T1000 (cell line): ENCODE measurements at regions not wholly inside any gene's neighbourhood (a gene's known extent, or its start where the extent isn't known, plus 50 kb on each side); places are given as distances from the start of the nearest gene placed in this dataset.

Experiments
- DNase-seq: peaks from one replicate; lab custom pipeline; 2025; ENCODE audit warnings: mixed read lengths; lab: John Stamatoyannopoulos, UW

DNA sequence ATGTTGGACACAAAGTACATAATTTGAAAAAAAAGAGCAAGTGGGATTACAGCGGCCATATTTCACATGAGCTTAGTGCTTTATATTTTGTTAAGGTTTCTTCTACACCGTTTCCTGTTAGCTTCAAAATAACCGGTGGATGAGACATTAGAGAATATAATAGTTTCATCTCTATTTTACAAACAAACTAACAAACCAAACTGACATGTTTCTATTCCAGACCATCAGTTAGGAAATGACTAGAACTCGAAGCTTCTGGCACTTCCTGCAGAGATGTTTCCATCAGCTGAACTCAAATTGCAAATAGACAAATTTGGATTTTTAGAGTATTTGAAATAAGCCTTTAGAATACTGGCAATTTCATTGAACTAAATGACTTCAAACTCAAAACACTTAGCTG lies 86.5 kb downstream of the MTRR start:
- no peak for DNase-seq

DNA sequence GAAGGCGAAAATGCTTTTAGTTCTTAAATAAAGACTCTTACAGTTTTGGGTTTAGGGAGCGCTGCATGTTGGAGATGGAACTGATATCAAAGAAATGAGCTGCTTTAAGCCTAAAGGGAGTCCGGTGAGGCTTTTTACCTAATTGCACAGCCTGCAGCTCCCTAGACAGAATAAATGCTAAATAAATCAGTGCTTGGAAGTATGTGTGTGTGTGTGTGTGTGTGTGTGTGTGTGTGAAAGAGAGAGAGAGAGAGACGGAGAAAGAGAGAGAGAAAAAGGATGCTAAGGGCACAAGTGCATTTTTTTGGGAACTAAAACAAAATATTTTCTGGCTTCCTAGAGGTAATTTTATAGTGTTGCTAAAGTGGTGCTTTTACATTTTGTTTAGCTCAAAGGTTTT lies 88.4 kb downstream of the MTRR start:
- DNase-seq: no peak

DNA sequence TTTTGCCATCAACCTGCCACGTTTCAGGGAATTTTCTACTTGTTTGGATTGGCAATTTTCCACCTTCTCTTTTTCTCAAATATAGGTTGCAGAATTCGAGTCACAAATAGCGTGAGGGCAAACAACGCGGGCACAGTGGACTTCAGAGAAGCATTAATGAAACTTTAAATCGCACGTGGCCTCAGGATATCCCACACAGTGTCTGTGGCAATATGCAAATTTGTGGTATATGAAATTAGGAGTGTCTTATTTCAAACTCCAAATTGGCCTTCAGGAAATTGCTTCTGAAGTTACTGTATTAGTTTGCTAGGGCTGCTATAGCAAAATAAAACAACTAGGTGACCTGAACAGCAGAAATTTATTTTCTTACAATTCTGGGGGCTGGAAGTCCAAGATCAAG lies 91.2 kb downstream of the MTRR start:
- no peak for DNase-seq

DNA sequence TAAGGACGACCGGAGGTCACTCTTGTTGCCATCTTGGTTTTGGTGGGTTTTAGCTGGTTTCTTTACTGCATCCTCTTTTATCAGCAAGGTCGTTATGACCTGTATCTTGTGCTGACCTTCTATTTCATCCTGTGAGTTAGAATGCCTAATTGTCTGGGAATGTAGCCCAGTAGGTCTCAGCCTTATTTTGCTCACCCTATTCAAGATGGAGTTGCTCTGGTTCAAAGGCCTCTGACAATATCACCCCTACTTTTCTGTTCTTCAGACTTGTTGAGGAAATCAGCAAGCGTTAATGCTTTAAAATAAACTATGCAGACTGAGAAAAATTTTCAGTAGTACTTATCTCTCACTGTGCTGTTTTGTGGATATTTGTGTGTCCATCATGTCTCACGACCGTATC lies 92.6 kb downstream of the MTRR start:
- no peak for DNase-seq

DNA sequence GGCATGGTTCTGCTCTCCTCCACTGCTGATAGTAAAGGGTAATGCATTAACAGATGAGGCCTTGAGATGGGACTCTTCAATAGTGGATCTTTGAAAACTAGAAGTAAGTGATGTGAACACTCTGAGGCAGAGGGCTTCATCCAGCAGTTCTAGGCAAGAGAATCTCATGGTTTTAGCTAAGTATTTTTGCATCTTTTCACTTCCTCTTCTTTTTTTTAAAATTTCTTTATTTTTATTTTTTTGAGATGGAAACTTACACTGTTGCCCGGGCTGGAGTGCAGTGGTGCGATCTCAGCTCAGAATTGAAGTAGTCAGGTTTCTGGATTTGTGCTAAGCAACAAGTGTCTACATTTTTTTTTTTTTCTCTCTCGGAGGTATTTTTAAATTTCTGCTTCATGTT lies 101.9 kb downstream of the MTRR start:
- no peak for DNase-seq

DNA sequence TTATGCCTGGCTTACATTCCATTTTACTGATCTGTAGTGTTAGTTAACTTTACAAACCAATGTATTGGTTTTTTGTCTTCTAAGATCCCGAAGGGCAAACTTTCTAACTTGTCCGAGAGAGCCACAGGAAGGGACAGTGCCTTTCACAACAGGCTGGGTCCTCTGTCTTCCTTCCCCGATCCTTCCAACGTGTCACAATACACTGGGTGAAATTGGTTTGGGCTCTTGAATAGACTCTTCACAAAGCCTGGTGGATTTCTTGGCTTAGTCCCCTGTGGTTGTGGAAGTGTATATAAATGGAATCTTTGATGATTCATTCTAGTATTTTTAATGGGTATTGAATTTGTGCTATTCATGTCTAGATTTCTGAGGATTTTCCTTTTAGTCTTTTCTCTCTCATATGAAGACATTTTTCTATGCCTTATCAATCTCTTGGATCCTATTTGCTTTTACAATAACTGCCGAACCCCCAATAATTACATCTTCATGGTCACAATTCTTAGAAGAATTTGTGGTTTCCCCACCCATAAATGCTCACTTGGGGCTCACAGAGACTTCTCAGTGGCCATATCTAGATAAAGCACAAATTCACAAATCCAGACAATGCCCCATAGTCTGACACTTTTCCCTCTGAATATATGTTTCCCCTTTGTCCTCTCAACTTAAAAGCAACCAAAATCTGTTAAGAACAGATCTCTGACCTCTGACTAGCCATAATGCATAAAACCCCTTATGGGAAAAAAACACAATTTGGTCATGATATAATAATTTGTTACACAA lies 107.7 kb downstream of the MTRR start:
- DNase-seq: no peak

DNA sequence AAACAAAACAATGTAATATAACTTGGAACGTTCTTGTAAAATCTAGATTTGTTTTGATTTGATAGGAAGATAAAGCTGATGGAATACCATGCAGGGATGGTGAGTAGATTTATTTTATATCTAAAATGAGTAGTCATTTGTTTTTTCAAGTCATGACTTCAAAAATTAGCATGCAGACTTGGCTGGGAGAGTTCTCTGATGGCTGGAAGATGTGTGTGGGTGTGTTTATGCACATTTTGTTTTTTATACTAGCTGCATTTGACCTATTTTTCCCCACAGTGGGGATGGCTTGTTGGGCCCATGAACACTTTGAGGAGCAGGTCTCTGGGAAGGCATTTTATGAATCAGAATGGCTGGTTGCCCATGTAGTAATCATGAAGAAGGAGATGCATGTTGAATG lies 109.2 kb downstream of the MTRR start:
- DNase-seq: no peak

DNA sequence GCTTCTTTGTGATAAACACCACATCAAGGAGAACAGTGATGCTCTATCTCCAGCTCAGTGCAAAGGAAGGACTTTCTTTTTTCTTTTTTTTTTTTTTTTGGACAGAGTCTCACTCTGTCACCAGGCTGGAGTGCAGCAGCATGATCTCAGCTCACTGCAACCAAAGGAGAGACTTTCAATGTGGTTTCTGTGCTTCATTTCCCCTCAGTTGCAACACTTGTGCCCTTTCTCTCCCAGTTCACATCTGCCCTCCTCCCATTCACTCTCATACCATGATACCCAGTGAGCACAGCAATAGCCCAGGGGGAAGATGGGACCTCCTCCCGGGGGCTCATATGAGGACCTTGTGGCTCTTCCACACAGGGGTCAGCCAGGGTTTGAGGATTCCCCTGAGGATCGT lies 110.0 kb downstream of the MTRR start:
- DNase-seq: no peak

DNA sequence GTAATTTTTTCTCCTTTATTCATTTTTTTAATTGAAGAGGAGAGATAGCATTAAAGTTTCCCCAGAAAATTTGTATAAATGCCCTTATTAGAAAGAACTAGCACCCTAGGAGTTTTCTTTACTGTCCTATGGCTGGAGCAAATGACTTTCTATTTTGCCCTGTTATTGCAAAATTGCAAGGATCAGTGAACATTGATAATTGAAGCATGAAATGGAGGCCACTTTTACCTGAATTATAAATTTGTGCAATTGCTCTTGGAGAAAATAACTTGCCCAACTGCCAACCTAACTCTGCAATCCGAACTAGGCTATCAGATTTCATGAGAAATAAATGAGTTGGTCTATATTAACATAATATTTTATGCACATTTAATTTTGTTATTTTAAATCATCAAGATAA lies 111.9 kb downstream of the MTRR start:
- no peak for DNase-seq

DNA sequence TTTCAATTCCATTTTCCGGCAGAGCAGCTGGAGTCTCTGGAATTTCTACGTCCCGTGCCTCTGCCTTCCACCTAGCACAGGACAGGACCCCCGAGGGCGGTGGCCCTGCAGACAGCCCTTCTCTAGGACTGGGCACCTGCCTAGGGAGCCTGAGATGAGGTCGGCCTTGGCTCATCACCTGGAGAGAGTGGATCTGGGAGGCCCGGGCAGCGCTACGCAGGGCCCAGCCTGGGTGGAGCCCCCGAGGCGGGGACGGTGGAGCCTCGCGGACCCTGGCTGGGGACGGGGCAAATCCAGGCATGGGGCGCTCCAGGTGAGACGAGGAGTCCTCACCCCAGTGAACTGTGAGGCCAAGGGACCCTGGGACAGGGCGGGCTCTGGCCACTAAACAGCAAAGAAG lies 114.5 kb downstream of the MTRR start:
- DNase-seq: no peak

DNA sequence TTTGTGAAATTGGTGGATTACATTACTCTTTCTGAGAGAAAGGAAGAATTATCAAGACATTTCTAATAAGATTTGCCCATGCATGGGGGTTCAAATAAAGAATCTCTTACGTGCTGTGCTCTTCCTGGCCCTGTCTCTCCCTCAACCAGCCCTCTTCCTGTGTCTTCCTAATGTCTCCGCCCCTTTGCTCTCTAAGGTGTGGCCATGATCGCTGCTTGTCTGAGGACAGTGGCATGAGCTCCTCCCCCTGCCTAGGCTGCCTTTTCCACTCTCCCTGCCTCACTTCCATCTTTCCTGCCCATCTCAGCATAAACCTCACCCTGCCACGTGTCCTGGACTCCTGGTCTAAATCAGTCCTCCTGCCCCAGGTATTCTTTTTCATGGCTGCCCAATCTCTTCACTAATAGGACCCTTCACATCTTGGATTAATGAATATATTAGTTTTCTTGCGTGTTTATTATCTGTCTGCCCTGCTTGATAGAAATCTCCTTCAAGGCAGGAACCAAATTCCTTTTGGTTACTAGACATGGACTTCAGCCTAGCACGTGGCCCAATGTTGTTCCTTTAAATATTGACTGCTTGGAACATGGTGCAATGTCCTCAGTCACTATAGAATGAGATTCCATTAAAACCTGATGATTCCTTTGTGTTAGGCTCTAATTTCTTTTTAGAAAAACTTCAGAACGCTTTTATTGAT lies 122.3 kb downstream of the MTRR start:
- no peak for DNase-seq

DNA sequence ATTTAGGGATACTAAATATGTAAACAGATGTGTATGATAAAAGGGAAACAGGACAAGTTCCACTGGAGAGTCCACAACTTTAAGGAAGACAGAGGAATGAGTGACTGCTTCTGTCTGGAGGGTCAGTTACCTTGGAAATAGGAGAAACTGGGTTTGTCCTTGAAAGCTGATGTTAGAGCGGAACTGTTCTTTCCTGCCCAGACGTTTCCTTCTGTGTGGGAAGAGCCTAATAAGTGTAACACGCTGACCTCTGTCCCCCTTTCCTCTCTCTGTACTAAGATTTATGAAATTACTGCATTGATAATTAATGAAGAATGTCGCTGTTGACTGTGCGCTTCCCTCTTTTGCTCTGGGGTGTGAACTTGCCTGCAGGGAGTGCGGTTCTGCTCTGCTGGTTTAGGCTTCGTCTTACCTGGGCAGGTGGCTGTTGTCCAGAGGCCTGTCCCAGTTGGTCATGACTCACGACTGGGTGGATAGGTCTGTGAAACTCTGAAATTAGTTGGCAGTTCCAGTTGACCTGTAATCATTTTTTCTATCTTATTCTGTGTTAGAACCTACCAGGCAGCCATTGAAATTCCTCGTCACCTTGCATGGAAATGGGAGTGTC lies 126.8 kb downstream of the MTRR start:
- no peak for DNase-seq

DNA sequence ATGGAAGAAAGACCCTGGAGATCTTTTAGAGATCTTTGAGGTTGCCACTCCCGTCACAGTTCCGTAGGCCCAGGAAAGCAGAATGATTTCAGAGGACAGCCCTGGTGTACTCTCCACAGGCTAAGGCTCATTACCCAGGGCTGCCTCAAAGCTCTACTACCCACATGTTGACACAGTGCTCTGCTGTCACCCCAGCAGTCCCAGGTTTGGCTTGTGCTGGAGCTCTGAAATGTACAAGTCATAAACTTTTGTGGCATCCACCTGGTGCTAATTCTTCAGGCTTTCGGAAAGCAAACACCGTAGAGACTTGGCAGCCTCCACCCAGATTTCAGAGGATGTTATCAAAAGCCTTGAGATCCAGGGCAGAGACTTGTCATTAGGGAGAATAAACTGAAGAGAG lies 136.5 kb downstream of the MTRR start:
- DNase-seq: no peak

DNA sequence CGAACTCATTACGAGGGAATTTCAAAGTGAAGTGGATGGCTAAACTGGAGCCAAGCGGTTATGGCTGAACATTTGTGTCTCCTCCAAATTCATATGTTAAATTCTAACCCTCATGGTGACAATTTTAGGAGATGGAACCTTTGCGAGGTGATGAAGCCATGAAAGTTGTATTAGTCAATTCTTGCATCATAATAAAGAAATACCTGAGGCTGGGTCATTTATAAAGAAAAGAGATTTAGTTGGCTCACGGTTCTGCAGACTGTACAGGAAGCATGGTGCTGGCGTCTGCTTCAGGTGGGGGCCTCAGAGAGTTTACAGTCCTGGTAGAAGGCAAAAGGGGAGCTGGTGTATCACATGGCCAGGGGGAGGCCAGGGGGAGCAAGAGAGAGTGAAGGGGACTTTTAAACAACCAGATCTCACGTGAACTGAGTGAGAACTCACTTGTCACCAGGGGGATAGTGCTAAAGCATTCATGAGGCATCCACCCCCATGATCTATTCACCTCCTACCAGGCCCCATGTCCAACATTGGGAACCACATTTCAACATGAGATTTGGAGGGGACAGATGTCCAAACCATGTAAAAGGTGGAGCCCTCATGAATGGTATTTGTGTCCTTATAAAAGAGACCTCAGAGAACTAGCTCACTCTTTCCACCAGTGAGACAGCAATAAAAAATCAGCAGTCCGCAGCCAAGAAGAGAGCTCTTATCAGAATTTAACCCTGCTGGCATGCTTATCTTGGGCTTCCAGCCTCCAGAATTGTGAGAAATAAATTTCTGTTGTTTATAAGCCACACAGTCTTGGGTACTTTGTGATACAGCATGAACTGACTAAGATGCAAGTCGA lies 143.4 kb downstream of the MTRR start:
- no peak for DNase-seq

DNA sequence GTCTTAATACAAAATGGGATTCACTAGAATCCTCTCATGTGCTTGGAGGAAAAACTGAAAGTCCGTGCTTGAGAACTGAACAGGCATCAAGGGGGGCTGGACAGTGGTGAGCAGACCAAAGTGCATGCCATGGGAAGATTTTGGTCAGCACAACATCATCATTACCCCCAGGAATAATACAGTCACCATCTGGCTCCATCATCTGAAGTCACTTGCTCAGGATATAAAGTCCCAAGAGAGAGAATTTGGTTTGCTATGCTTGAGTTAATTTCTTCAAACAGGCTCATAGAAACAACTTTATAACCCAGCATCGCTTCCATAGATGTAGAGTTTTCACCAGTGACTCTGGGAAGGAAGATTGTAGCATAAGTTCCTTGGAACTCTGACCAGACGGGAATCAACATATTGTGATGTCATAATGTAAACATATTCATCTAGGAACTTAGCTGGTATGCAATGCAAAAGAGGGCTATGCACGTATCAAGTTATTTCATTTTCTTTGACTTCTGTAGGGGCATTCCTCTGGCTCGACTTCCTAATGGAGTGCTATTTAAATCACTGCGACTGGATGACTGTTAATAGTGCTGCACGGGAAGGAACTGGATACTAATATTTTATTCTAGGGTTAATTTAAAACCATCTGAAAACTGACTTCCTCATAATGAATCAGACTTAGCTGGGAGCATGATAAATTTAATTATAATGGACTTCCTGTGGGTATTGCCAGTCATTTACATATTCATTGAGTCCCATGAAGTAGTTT lies 145.2 kb downstream of the MTRR start:
- no peak for DNase-seq

DNA sequence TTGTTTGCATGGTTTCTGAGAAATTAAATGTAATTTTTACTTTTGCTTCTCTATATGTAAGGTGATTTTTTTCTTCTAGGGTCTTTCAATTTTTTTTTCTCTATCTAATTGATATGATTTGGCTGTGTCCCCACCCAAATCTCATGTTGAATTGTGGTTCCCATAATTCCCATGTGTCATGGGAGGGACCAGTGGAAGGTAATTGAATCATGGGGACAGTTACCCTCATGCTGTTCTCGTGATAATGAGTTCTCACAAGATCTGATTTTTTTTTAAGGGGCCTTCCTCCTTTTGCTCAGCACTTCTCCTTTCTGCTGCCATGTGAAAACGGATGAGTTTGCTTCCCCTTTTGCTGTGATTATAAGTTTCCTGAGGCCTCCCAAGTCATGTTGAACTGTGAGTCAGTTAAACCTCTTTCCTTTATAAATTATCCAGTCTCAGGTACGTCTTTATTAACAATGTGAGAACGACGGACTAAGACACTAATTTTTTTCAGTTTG lies 150.8 kb downstream of the MTRR start:
- DNase-seq: no peak

DNA sequence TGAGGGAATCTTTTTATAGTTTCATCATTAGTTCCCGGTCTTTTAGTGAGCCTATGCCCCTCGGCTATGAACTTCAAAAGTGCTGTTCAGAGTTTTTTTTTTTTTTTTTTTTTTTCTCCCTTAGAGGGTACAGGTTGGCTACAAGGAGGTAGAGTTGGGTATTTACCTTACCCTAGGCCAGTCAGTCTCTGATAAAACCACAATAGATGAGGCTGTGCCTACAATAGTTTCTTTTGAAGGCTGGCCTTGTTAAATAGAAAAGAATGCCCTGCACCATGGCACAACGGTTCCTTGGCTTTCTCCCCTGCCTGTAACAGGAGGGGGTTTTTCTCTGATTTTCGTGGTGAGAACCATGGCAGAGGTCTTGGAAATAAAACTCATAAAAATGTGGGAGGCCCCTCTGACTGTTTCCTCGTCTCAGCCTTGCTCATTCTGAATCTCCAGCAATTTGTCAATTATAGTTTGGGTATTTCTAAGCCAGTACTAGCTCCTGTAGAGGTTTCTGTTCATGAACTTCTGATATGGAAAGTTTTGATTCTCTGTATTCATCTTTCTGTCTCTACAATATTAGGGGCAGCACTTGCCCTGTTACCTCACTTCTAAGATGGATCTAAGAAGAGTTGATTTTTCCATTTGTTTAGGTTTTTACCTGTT lies 152.0 kb downstream of the MTRR start:
- DNase-seq: no peak

DNA sequence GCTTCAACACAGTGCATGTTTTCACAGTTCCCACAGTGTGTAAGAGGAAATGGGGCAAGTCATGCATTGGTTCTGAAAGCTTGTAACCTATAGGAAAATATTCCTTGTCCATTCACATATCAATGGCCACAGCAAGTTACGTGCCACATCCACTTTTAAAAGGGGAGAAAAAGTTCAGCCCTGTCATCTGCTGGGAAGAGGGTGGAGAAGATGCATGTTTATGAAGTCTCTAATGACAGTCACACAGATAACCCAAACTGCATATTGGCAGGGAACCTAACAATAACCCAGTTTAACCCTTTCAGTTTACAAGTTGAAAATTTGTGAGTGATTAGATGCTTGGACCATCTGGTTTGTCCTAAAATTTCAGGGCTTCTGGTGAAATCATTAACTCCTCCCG lies 159.3 kb downstream of the MTRR start:
- no peak for DNase-seq

DNA sequence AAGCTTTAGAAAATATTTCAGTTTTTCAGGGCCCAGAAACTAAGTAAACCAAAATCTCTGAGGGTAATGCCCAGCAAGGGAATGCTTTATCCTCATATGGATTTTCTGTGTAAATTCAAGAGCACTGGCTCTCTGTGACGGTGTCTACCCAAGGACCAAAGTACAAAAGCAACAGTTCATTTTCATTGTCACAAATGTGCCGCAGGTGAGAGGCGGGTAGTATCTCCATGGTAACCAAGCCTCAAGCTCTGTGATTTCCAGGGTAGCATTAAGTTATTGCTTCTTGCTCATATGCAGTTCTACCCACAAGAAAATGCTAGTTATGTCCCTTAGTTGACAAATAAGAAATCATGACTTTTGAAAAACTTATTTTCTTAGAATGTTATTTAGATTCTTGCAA lies 164.3 kb downstream of the MTRR start:
- DNase-seq: no peak

DNA sequence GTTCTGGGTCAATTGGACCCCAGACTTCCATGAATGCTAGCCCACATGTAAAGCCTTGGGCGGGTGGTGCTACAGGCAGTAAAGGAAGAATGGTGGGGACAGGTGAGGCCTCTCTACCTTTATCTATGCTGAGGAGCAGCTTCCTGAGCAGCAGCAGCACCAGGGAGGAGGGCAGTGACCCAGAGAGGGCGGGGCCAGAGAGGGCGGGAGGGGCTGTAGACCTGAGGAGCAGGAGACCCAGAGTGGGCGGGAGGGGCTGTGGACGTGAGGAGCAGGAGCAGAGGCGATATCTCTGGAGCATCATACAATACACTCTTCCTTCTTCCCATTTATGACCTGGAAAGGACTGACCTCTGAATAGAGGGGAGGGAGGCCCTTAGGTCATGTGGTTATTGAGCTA lies 165.9 kb downstream of the MTRR start:
- DNase-seq: no peak

DNA sequence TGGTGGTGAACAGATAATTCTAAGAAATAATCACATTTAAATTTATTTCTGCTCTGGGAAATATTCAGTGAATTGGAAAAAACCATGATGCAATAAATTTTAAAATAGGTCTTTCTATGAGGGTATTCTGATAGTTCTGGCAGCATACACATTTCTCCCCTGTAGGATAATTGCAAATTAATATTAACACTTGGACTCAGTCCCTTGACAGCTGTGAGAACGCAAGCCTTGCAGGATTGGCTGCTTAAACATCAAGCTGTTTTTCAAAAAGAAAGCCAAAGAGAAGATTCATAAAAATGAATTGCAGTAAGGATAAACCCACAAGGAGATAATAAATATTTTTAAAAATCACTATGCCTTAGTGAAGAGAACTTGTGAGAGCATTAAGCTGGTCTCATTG lies 180.0 kb downstream of the MTRR start:
- no peak for DNase-seq
